GM12872 (cell line): ENCODE measurements at regions not wholly inside any gene's neighbourhood (a gene's known extent, or its start where the extent isn't known, plus 50 kb on each side); places are given as distances from the start of the nearest gene placed in this dataset.

ENCODE experiments used
- TF ChIP-seq, protein P1 (sequence below): IDR thresholded peaks from 3 replicates; pipeline ENCODE4 v1.5.1; 2011; ENCODE audit warnings: low read depth, mild to moderate bottlenecking, low read length, moderate library complexity; ENCODE audit not compliant: insufficient read depth

GRCh38 chr5:96278981-96279380 lies 154.1 kb downstream of the PCSK1 start:
- TF ChIP-seq, protein P1, sequence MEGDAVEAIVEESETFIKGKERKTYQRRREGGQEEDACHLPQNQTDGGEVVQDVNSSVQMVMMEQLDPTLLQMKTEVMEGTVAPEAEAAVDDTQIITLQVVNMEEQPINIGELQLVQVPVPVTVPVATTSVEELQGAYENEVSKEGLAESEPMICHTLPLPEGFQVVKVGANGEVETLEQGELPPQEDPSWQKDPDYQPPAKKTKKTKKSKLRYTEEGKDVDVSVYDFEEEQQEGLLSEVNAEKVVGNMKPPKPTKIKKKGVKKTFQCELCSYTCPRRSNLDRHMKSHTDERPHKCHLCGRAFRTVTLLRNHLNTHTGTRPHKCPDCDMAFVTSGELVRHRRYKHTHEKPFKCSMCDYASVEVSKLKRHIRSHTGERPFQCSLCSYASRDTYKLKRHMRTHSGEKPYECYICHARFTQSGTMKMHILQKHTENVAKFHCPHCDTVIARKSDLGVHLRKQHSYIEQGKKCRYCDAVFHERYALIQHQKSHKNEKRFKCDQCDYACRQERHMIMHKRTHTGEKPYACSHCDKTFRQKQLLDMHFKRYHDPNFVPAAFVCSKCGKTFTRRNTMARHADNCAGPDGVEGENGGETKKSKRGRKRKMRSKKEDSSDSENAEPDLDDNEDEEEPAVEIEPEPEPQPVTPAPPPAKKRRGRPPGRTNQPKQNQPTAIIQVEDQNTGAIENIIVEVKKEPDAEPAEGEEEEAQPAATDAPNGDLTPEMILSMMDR, result no peak

- TF ChIP-seq, protein P1, result no peak
These were observed 158.0 kb downstream of the PCSK1 start for GRCh38 chr5:96275051-96275450.

GRCh38 chr5:96265487-96265886 lies 167.6 kb downstream of the PCSK1 start:
- TF ChIP-seq, protein P1, result no peak

GRCh38 chr5:96264047-96264446 lies 169.0 kb downstream of the PCSK1 start:
- TF ChIP-seq, protein P1, result no peak

- TF ChIP-seq, protein P1, result no peak
These were observed 170.9 kb downstream of the PCSK1 start for GRCh38 chr5:96262105-96262504.

GRCh38 chr5:96260009-96260408 lies 173.0 kb downstream of the PCSK1 start:
- TF ChIP-seq, protein P1, result no peak

DNA sequence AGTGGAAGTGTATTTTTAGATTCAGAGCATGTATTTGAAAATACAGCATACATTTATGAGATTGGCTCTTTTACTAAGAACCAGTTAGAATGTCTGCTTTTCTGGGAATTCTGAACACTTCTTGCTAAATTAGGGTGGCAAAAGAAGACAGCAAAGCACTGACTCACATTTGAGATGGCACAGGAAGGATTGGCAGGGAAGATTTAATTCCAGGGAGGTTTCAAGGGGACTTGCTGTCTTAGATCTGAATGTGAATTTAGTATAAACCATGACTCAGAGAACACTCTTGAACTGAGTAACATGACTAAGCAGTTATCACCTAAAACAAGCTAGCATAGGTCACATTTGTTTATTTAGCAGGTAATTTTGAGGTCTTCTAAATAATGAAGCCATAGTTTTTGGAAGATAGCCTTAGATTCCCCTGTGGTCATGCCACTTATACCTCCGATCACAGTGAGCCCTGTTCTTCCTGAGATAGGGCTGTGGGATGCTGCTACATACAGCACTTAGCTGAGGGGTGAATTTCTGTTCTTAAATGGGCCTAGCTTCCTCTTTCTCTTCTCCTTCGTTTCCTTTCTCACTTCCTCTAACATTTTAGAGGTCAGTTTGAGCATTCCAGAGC lies 173.8 kb downstream of the PCSK1 start:
- TF ChIP-seq, protein P1, result no peak
